SK-N-SH (cell line): ENCODE measurements at regions not wholly inside any gene's neighbourhood (a gene's known extent, or its start where the extent isn't known, plus 50 kb on each side); places are given as distances from the start of the nearest gene placed in this dataset.

Experiments used
- CHD2 ChIP-seq: fragments of 150-350 bp; IDR thresholded peaks from 2 replicates; pipeline ENCODE4 v1.6.1; 2018; ENCODE audit warnings: low read length; ENCODE audit not compliant: partially characterized antibody
- CTCF ChIP-seq: fragments of 200-600 bp; sonication (generic); IDR thresholded peaks from 2 replicates; pipeline ENCODE4 v1.6.1; 2017; ENCODE audit warnings: antibody characterized with exemption, mild to moderate bottlenecking, moderate library complexity
- EZH2phosphoT487 ChIP-seq: fragments of 200-600 bp; sonication (generic); IDR thresholded peaks from 2 replicates; pipeline ENCODE4 v1.6.1; 2017; ENCODE audit warnings: low read depth, mixed run types, mild to moderate bottlenecking, antibody characterized with exemption, moderate library complexity, borderline replicate concordance
- FOXJ3 ChIP-seq: sonication (generic); formaldehyde crosslinking; IDR thresholded peaks from 2 replicates; pipeline ENCODE4 v1.5.1; 2020; ENCODE audit warnings: mild to moderate bottlenecking, missing genetic modification reagents
- MEF2A ChIP-seq: IDR thresholded peaks from 2 replicates; pipeline ENCODE4 v1.4.0; 2012; ENCODE audit warnings: low read depth, borderline replicate concordance
- MXI1 ChIP-seq: IDR thresholded peaks from 2 replicates; pipeline ENCODE4 v1.6.1; 2012; ENCODE audit warnings: mild to moderate bottlenecking, low read depth, low read length, improper control_type of control experiment
- POLR2AphosphoS5 ChIP-seq: IDR thresholded peaks from 2 replicates; pipeline ENCODE4 v1.6.1; 2012; ENCODE audit warnings: low read depth, low read length
- REST ChIP-seq: IDR thresholded peaks from 2 replicates; pipeline ENCODE4 v1.6.1; 2012; ENCODE audit warnings: mild to moderate bottlenecking, low read depth, low read length, moderate library complexity
- SMC3 ChIP-seq: IDR thresholded peaks from 2 replicates; pipeline ENCODE4 v1.6.1; 2012; ENCODE audit warnings: low read depth, low read length, improper control_type of control experiment
- TAF1 ChIP-seq: IDR thresholded peaks from 2 replicates; pipeline ENCODE4 v1.6.1; 2012; ENCODE audit warnings: low read depth, mild to moderate bottlenecking, low read length, moderate library complexity, borderline replicate concordance
- USF1 ChIP-seq: IDR thresholded peaks from 2 replicates; pipeline ENCODE4 v1.4.0; 2012; ENCODE audit warnings: low read depth, borderline replicate concordance
- YY1 ChIP-seq: IDR thresholded peaks from 2 replicates; pipeline ENCODE4 v1.4.0; 2012; ENCODE audit warnings: low read depth, mild to moderate bottlenecking

- TF ChIP-seq CTCF (no peak), MEF2A (no peak), MXI1 (no peak), FOXJ3 (CRISPR knock-in tag) (no peak), SMC3 (no peak), CHD2 (no peak), POLR2AphosphoS5 (no peak), EZH2phosphoT487 (no peak), USF1 (no peak), TAF1 (no peak), YY1 (no peak), REST (no peak)
Measured at GRCh38 chr15:47573673-47574072, 143.6 kb upstream of the SEMA6D start.
